Endothelial cell of umbilical vein (primary cell): ENCODE measurements at regions not wholly inside any gene's neighbourhood (a gene's known extent, or its start where the extent isn't known, plus 50 kb on each side); places are given as distances from the start of the nearest gene placed in this dataset.

Experiments
- EZH2 ChIP-seq: IDR thresholded peaks from 2 replicates; pipeline ENCODE4 v1.6.1; 2012; ENCODE audit warnings: borderline replicate concordance, low read depth, mild to moderate bottlenecking, moderate library complexity, low read length, inconsistent platforms; ENCODE audit not compliant: severe bottlenecking
- POLR2A ChIP-seq: IDR thresholded peaks from 2 replicates; pipeline ENCODE4 v1.6.1; 2012; ENCODE audit warnings: low read depth, mild to moderate bottlenecking, control low read depth, low read length
- POLR2AphosphoS5 ChIP-seq: IDR thresholded peaks from 2 replicates; pipeline ENCODE4 v1.6.1; 2012; ENCODE audit warnings: low read depth, mild to moderate bottlenecking, control low read depth, low read length, moderate library complexity; ENCODE audit not compliant: insufficient read depth
- TF ChIP-seq, protein P1 (sequence below), 2 donors: IDR thresholded peaks; 1 replicate in 1 of 2; 2 replicates in 1 of 2; pipeline ENCODE4 v1.5.1; 2011; ENCODE audit warnings: low read length in 2 of 2, mild to moderate bottlenecking in 2 of 2, moderate library complexity in 2 of 2, control low read depth in 1 of 2, inconsistent platforms in 1 of 2, low read depth in 1 of 2; ENCODE audit not compliant: insufficient read depth in 1 of 2; ENCODE audit errors: extremely low read depth in 1 of 2

DNA sequence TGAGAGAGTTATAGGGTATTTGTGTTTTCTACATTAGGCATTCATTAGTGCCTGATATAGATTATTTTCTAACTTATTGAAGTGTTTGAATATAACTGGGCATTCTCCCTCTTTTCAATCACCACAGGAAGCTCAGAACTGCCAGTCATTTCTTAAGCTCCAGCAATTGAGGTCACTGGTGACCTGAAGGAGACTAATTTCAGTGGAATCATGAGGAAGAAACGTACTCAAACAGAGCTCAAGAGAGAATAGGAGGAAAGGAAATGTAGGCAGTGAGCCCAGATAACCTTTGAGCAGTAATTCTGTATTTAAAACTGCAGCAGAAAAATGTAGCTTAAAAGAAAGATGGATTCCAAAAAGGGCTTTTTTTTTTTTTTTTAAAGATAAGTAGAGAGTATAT, 1035.5 kb downstream of the SOCS6 start:
- TF ChIP-seq POLR2A (no peak), EZH2 (no peak), POLR2AphosphoS5 (no peak)
- TF ChIP-seq, protein P1, sequence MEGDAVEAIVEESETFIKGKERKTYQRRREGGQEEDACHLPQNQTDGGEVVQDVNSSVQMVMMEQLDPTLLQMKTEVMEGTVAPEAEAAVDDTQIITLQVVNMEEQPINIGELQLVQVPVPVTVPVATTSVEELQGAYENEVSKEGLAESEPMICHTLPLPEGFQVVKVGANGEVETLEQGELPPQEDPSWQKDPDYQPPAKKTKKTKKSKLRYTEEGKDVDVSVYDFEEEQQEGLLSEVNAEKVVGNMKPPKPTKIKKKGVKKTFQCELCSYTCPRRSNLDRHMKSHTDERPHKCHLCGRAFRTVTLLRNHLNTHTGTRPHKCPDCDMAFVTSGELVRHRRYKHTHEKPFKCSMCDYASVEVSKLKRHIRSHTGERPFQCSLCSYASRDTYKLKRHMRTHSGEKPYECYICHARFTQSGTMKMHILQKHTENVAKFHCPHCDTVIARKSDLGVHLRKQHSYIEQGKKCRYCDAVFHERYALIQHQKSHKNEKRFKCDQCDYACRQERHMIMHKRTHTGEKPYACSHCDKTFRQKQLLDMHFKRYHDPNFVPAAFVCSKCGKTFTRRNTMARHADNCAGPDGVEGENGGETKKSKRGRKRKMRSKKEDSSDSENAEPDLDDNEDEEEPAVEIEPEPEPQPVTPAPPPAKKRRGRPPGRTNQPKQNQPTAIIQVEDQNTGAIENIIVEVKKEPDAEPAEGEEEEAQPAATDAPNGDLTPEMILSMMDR (IDR thresholded peaks at IDR 0.05; ENCODE audit: extremely low read depth in 1 of 2, insufficient read depth in 1 of 2, low read depth in 1 of 2, low read length in 2 of 2): no peak
